ENCODE measurements at regions not wholly inside any gene's neighbourhood (a gene's known extent, or its start where the extent isn't known, plus 50 kb on each side); places are given as distances from the start of the nearest gene placed in this dataset.

DNA sequence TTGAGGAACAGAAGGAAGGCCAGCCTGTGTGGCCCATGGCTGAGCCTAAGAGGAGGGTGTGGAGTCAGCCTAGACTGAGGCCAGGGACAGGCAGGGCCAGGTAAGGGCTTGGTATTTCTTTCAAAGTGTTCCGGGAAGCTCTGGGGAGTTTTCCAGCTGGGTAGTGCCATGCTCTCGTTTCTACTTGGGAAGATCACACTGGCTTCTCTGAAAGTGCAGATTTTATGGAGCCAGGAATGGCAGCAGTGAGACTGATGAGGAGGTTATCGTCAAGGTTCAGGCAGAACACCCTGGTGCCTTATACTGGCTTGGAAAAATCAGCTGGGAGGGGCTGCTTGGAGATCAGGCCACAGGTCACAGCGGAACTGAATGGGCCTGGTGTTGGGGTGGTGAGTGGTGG is 245.1 kb downstream of the SOX11 start:
- no peak for TF ChIP-seq EZH2phosphoT487 (IDR thresholded peaks at IDR 0.05; ENCODE audit: borderline replicate concordance, low read depth)
- TF ChIP-seq, protein P1, sequence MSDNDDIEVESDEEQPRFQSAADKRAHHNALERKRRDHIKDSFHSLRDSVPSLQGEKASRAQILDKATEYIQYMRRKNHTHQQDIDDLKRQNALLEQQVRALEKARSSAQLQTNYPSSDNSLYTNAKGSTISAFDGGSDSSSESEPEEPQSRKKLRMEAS (IDR thresholded peaks at IDR 0.05; ENCODE audit: low read depth), result no peak
- TF ChIP-seq, protein P2, sequence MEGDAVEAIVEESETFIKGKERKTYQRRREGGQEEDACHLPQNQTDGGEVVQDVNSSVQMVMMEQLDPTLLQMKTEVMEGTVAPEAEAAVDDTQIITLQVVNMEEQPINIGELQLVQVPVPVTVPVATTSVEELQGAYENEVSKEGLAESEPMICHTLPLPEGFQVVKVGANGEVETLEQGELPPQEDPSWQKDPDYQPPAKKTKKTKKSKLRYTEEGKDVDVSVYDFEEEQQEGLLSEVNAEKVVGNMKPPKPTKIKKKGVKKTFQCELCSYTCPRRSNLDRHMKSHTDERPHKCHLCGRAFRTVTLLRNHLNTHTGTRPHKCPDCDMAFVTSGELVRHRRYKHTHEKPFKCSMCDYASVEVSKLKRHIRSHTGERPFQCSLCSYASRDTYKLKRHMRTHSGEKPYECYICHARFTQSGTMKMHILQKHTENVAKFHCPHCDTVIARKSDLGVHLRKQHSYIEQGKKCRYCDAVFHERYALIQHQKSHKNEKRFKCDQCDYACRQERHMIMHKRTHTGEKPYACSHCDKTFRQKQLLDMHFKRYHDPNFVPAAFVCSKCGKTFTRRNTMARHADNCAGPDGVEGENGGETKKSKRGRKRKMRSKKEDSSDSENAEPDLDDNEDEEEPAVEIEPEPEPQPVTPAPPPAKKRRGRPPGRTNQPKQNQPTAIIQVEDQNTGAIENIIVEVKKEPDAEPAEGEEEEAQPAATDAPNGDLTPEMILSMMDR (IDR thresholded peaks at IDR 0.05), result no peak
- no peak for TF ChIP-seq GABPA (IDR thresholded peaks at IDR 0.05; ENCODE audit: low read depth)
- TF ChIP-seq, protein P3, sequence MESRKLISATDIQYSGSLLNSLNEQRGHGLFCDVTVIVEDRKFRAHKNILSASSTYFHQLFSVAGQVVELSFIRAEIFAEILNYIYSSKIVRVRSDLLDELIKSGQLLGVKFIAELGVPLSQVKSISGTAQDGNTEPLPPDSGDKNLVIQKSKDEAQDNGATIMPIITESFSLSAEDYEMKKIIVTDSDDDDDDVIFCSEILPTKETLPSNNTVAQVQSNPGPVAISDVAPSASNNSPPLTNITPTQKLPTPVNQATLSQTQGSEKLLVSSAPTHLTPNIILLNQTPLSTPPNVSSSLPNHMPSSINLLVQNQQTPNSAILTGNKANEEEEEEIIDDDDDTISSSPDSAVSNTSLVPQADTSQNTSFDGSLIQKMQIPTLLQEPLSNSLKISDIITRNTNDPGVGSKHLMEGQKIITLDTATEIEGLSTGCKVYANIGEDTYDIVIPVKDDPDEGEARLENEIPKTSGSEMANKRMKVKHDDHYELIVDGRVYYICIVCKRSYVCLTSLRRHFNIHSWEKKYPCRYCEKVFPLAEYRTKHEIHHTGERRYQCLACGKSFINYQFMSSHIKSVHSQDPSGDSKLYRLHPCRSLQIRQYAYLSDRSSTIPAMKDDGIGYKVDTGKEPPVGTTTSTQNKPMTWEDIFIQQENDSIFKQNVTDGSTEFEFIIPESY (IDR thresholded peaks at IDR 0.05; ENCODE audit: borderline replicate concordance, low read depth), result no peak
- no peak for TF ChIP-seq SIN3A (IDR thresholded peaks at IDR 0.05; ENCODE audit: borderline replicate concordance, low read depth, low read length)
- TF ChIP-seq RAD21 (IDR thresholded peaks at IDR 0.05; ENCODE audit: low read length), result no peak
- no peak for TF ChIP-seq POLR2AphosphoS5 (IDR thresholded peaks at IDR 0.05; ENCODE audit: low read depth, low read length)
- TF ChIP-seq NRF1 (IDR thresholded peaks at IDR 0.05; ENCODE audit: low read depth, low read length), result no peak
- no peak for TF ChIP-seq TEAD4 (IDR thresholded peaks at IDR 0.05; ENCODE audit: borderline replicate concordance, insufficient read depth)
- no peak for TF ChIP-seq NFIC (IDR thresholded peaks at IDR 0.05; ENCODE audit: borderline replicate concordance)
- TF ChIP-seq RXRA (IDR thresholded peaks at IDR 0.05; ENCODE audit: borderline replicate concordance, low read depth), result no peak

All from SK-N-SH (cell line).